Panc1 (cell line): ENCODE measurements at regions not wholly inside any gene's neighbourhood (a gene's known extent, or its start where the extent isn't known, plus 50 kb on each side); places are given as distances from the start of the nearest gene placed in this dataset.

ENCODE experiments used
- ATAC-seq: fragments of 200-7000 bp; cut with Tn5 transposase; 2 replicates; pipeline ENCODE4 v1.9.1; 2020; ENCODE audit warnings: mild to moderate bottlenecking, moderate library complexity
- BruUV-seq: library from RNA; stranded (reverse); fragments of 400-500 nt; replicated peaks from 2 replicates; lab custom pipeline; 2021; lab: Mats Ljungman, UMichigan
- CTCF ChIA-PET: fragments of 300-600 bp; sonication (Branson Sonifier 250); formaldehyde crosslinking; loops from one replicate; lab custom pipeline; 2022; ENCODE audit warnings: antibody characterized with exemption; lab: Charles Lee
- POLR2A ChIA-PET: fragments of 300-600 bp; sonication (Branson Sonifier 250); formaldehyde crosslinking; loops from one replicate; lab custom pipeline; 2022; ENCODE audit warnings: antibody characterized with exemption; lab: Charles Lee
- DNase-seq: peaks from one replicate; pipeline ENCODE4 v3.0.0-alpha.2; 2010; ENCODE audit warnings: low read depth, low spot score
- H3K27ac ChIP-seq: 2 replicates; pipeline ENCODE4 v1.5.1; 2011; ENCODE audit warnings: mild to moderate bottlenecking, low read length, inconsistent platforms
- H3K27me3 ChIP-seq: fragments of 200-500 bp; sonication (Bioruptor generic); 2 replicates; pipeline ENCODE4 v1.6.0; 2014; ENCODE audit warnings: low read length, inconsistent platforms; ENCODE audit not compliant: control insufficient read depth, insufficient read depth
- H3K36me3 ChIP-seq: fragments of 200-500 bp; sonication (Bioruptor generic); 2 replicates; pipeline ENCODE4 v1.5.1; 2014; ENCODE audit warnings: inconsistent platforms, mild to moderate bottlenecking, low read length, moderate library complexity; ENCODE audit not compliant: control insufficient read depth, insufficient read depth
- H3K4me1 ChIP-seq: 2 replicates; pipeline ENCODE4 v1.5.1; 2011; ENCODE audit warnings: inconsistent platforms, mild to moderate bottlenecking, low read length, moderate library complexity; ENCODE audit not compliant: control insufficient read depth, insufficient read depth
- H3K4me3 ChIP-seq, 2 experiments: 2 replicates each; pipeline ENCODE4 v1.5.1; 2011 to 2012; ENCODE audit warnings: low read depth in 2 of 2, low read length in 2 of 2, mild to moderate bottlenecking in 2 of 2, inconsistent platforms in 1 of 2, moderate library complexity in 1 of 2
- H3K9me3 ChIP-seq: fragments of 200-500 bp; sonication (Bioruptor generic); 2 replicates; pipeline ENCODE4 v1.5.1; 2014; ENCODE audit warnings: low read depth, mild to moderate bottlenecking, inconsistent platforms, low read length, moderate library complexity; ENCODE audit not compliant: control insufficient read depth, insufficient read depth
- POLR2AphosphoS5 ChIP-seq: IDR thresholded peaks from 2 replicates; pipeline ENCODE4 v1.6.1; 2012; ENCODE audit warnings: mild to moderate bottlenecking, low read depth, low read length, moderate library complexity
- SIN3A ChIP-seq: IDR thresholded peaks from 2 replicates; pipeline ENCODE4 v1.6.1; 2012; ENCODE audit warnings: low read depth, mild to moderate bottlenecking, low read length, moderate library complexity, borderline replicate concordance; ENCODE audit not compliant: insufficient read depth
- TCF7L2 ChIP-seq: IDR thresholded peaks from 2 replicates; pipeline ENCODE4 v1.6.1; 2011; ENCODE audit warnings: mild to moderate bottlenecking, low read depth, low read length, inconsistent platforms
- in situ Hi-C: cut with HindIII; loops from 2 replicates; pipeline ENCODE4 v1.10.0; 2016; ENCODE audit warnings: low sequenced_read_pairs, low pct_unique_long_range_greater_than_20kb
- intact Hi-C: fragments of 100-400 bp; cut with micrococcal nuclease; formaldehyde crosslinking; loops from one replicate; pipeline ENCODE4 v1.10.0; 2022; ENCODE audit not compliant: unreplicated experiment
- TF ChIP-seq, protein P1 (sequence below), 2 experiments: IDR thresholded peaks; 2 replicates each; pipeline ENCODE4 v1.6.1; 2011 to 2012; ENCODE audit warnings: low read depth in 2 of 2, control low read depth in 1 of 2, low read length in 1 of 2, mild to moderate bottlenecking in 1 of 2, moderate library complexity in 1 of 2; ENCODE audit not compliant: insufficient read depth in 1 of 2
- TF ChIP-seq, protein P2 (sequence below): fragments of 450-650 bp; IDR thresholded peaks from 2 replicates; pipeline ENCODE4 v1.5.1; 2017; ENCODE audit warnings: mild to moderate bottlenecking

DNA sequence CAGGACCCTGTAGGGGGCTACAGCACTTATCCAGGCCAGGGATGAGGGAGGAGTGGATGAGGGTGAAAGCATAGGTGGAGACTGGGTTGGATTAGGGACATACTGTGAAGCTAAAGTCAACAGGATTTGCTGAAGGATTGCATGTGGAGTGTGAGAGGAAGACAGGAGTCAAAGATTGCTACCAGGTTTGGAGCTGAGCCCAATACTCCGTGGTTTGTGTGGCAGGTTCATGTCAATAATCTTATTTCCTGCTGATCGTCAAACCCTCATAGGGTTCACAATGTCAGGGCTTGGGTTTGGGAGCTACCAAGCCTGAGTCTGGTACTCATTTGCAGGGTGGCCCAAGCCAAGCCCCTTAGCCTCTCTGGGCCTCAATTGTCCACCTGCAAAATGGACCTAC lies 77.1 kb upstream of the PLXNC1 start:
- BruUV-seq = no TSS peak
- intact Hi-C loops = no loop called here

DNA sequence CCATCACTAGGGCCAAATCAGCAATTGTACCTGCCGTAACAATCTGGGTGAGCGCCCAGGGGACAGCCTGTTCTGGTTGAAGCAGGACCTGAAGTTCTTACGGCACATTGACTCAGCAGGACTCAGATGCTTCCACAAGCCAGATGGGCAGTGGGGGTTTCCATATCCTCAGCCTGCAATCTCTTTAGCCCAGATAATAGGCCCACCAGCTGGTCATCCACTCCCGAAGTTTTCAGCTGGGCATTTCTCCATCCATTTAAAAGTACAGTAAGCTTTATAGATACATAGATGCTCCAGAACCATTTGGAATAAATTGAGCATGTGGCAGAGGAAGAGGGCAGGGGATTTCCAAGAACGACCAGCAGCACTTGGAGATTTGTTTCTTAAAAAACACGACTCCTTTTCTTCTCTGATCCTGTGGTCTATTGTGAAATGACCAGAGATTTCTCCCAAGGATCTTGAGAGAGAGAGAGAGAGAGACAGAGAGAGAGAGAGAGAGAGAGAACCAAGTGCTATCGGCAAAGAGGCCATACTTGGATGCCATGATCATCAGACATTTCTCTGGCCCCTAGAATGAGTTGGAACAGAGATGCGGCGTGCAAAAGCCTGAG lies 74.8 kb upstream of the PLXNC1 start:
- BruUV-seq = no TSS peak
- no peak for TF ChIP-seq POLR2AphosphoS5
- TF ChIP-seq, protein P1, sequence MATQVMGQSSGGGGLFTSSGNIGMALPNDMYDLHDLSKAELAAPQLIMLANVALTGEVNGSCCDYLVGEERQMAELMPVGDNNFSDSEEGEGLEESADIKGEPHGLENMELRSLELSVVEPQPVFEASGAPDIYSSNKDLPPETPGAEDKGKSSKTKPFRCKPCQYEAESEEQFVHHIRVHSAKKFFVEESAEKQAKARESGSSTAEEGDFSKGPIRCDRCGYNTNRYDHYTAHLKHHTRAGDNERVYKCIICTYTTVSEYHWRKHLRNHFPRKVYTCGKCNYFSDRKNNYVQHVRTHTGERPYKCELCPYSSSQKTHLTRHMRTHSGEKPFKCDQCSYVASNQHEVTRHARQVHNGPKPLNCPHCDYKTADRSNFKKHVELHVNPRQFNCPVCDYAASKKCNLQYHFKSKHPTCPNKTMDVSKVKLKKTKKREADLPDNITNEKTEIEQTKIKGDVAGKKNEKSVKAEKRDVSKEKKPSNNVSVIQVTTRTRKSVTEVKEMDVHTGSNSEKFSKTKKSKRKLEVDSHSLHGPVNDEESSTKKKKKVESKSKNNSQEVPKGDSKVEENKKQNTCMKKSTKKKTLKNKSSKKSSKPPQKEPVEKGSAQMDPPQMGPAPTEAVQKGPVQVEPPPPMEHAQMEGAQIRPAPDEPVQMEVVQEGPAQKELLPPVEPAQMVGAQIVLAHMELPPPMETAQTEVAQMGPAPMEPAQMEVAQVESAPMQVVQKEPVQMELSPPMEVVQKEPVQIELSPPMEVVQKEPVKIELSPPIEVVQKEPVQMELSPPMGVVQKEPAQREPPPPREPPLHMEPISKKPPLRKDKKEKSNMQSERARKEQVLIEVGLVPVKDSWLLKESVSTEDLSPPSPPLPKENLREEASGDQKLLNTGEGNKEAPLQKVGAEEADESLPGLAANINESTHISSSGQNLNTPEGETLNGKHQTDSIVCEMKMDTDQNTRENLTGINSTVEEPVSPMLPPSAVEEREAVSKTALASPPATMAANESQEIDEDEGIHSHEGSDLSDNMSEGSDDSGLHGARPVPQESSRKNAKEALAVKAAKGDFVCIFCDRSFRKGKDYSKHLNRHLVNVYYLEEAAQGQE (IDR thresholded peaks at IDR 0.05; ENCODE audit: insufficient read depth in 1 of 2, low read depth in 2 of 2, low read length in 1 of 2) = no peak
- TF ChIP-seq, protein P2, sequence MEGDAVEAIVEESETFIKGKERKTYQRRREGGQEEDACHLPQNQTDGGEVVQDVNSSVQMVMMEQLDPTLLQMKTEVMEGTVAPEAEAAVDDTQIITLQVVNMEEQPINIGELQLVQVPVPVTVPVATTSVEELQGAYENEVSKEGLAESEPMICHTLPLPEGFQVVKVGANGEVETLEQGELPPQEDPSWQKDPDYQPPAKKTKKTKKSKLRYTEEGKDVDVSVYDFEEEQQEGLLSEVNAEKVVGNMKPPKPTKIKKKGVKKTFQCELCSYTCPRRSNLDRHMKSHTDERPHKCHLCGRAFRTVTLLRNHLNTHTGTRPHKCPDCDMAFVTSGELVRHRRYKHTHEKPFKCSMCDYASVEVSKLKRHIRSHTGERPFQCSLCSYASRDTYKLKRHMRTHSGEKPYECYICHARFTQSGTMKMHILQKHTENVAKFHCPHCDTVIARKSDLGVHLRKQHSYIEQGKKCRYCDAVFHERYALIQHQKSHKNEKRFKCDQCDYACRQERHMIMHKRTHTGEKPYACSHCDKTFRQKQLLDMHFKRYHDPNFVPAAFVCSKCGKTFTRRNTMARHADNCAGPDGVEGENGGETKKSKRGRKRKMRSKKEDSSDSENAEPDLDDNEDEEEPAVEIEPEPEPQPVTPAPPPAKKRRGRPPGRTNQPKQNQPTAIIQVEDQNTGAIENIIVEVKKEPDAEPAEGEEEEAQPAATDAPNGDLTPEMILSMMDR = no peak
- TF ChIP-seq SIN3A = no peak
- TF ChIP-seq TCF7L2 = no peak

More for the DNA sequence above, 77.1 kb upstream of the PLXNC1 start:
- H3K27ac ChIP-seq = no peak overlapping the region
- ChIA-PET CTCF (interaction anchor here (0.5 to 0.6 kb wide), 2 partner anchors 13 to 94 kb away, joined by 4 to 10 read pairs; no protein-coding TSS in a partner anchor), POLR2A (interaction anchor here (0.7 kb wide), 1 partner anchor 31 kb away, joined by 10 read pairs; no protein-coding TSS in a partner anchor)
- H3K4me3 ChIP-seq = no peak overlapping the region
- H3K27me3 ChIP-seq = no peaks in the 10 kb centered on the region
- in situ Hi-C loops = no loop called here
- ATAC-seq (no peak), DNase-seq (no peak)
- H3K36me3 ChIP-seq = no peaks in the 10 kb centered on the region
- no peaks in the 10 kb centered on the region for H3K9me3 ChIP-seq
- no peak for TF ChIP-seq SIN3A
- no peaks in the 10 kb centered on the region for H3K4me1 ChIP-seq

More for the DNA sequence above, 74.8 kb upstream of the PLXNC1 start:
- H3K9me3 ChIP-seq = no peaks in the 10 kb centered on the region
- H3K27me3 ChIP-seq = no peaks in the 10 kb centered on the region
- H3K36me3 ChIP-seq = no peaks in the 10 kb centered on the region
- DNase-seq = no peak
- CTCF ChIA-PET = no interaction called here
- intact Hi-C loops (no loop called here), in situ Hi-C loops (no loop called here)
- POLR2A ChIA-PET = no interaction called here
- H3K4me1 ChIP-seq = no peaks in the 10 kb centered on the region
- H3K27ac ChIP-seq = no peak overlapping the region
- no peak overlapping the region for H3K4me3 ChIP-seq
- ATAC-seq = no peak
